IMR-90 (cell line): ENCODE measurements at regions not wholly inside any gene's neighbourhood (a gene's known extent, or its start where the extent isn't known, plus 50 kb on each side); places are given as distances from the start of the nearest gene placed in this dataset.

Experiments
- ATAC-seq: fragments of 200-7000 bp; cut with Tn5 transposase; 2 replicates; pipeline ENCODE4 v1.9.1; 2020; ENCODE audit warnings: low read depth, mild to moderate bottlenecking, moderate library complexity
- BruUV-seq: library from RNA; stranded (reverse); fragments of 400-500 nt; replicated peaks from 2 replicates; lab custom pipeline; 2021; lab: Mats Ljungman, UMichigan
- CTCF ChIA-PET: fragments of 300-600 bp; formaldehyde crosslinking; extraction: SDS; loops from one replicate; lab custom pipeline; 2021; ENCODE audit warnings: antibody characterized with exemption; lab: Yijun Ruan, JAX
- POLR2A ChIA-PET: fragments of 300-600 bp; sonication (Branson Sonifier 250); formaldehyde crosslinking; loops from one replicate; lab custom pipeline; 2022; ENCODE audit warnings: antibody characterized with exemption; ENCODE audit not compliant: unreplicated experiment; lab: Charles Lee
- DNase-seq: peaks from one replicate; pipeline ENCODE4 v3.0.0; 2013
- H2AFZ ChIP-seq: replicated peaks from 2 replicates; pipeline ENCODE3; 2013; ENCODE audit warnings: low read length, mild to moderate bottlenecking; ENCODE audit not compliant: poor library complexity
- H2AK5ac ChIP-seq: 2 replicates; pipeline ENCODE4 v1.6.1; 2013; ENCODE audit warnings: low read depth, low read length, inconsistent platforms
- H2AK9ac ChIP-seq: replicated peaks from 2 replicates; pipeline ENCODE3; 2013; ENCODE audit warnings: mild to moderate bottlenecking, low read depth, low read length, moderate library complexity; ENCODE audit not compliant: poor library complexity
- H2BK120ac ChIP-seq: 2 replicates; pipeline ENCODE4 v1.6.1; 2013; ENCODE audit warnings: low read depth, low read length, inconsistent platforms
- H2BK15ac ChIP-seq: 3 replicates; pipeline ENCODE4 v1.6.1; 2013; ENCODE audit warnings: low read depth, low read length, inconsistent platforms
- H2BK20ac ChIP-seq: 2 replicates; pipeline ENCODE4 v1.6.1; 2013; ENCODE audit warnings: low read depth, mild to moderate bottlenecking, inconsistent platforms, low read length, moderate library complexity
- H2BK5ac ChIP-seq: 2 replicates; pipeline ENCODE4 v1.6.1; 2013; ENCODE audit warnings: mild to moderate bottlenecking, low read depth, low read length, inconsistent platforms; ENCODE audit not compliant: poor library complexity, severe bottlenecking
- H3K14ac ChIP-seq: replicated peaks from 2 replicates; pipeline ENCODE4 v1.6.1; 2013; ENCODE audit warnings: low read depth, low read length, inconsistent platforms
- H3K18ac ChIP-seq: 2 replicates; pipeline ENCODE4 v1.6.1; 2013; ENCODE audit warnings: low read depth, low read length, control low read depth
- H3K23ac ChIP-seq: 2 replicates; pipeline ENCODE4 v1.6.1; 2013; ENCODE audit warnings: low read depth, low read length, inconsistent platforms
- H3K27ac ChIP-seq: 2 replicates; pipeline ENCODE4 v1.5.1; 2013; ENCODE audit warnings: mild to moderate bottlenecking, control low read depth, low read length; ENCODE audit not compliant: insufficient read depth
- H3K27me3 ChIP-seq: 2 replicates; pipeline ENCODE4 v1.6.1; 2013; ENCODE audit warnings: low read length; ENCODE audit not compliant: control insufficient read depth, insufficient read depth
- H3K36me3 ChIP-seq: 2 replicates; pipeline ENCODE4 v1.6.1; 2013; ENCODE audit warnings: low read length, mixed read lengths; ENCODE audit not compliant: control insufficient read depth, insufficient read depth
- H3K4ac ChIP-seq: 2 replicates; pipeline ENCODE4 v1.6.1; 2013; ENCODE audit warnings: low read depth, low read length, inconsistent platforms
- H3K4me1 ChIP-seq: 2 replicates; pipeline ENCODE4 v1.6.1; 2013; ENCODE audit warnings: low read length, mixed read lengths; ENCODE audit not compliant: control insufficient read depth, insufficient read depth
- H3K4me2 ChIP-seq: 2 replicates; pipeline ENCODE4 v1.6.1; 2013; ENCODE audit warnings: low read depth, mild to moderate bottlenecking, control low read depth, low read length, moderate library complexity
- H3K4me3 ChIP-seq: 2 replicates; pipeline ENCODE4 v1.5.1; 2013; ENCODE audit warnings: low read depth, mild to moderate bottlenecking, control low read depth, low read length, moderate library complexity; ENCODE audit not compliant: insufficient read depth
- H3K56ac ChIP-seq: 2 replicates; pipeline ENCODE4 v1.6.1; 2013; ENCODE audit warnings: low read length, inconsistent platforms; ENCODE audit not compliant: insufficient read depth; ENCODE audit errors: extremely low read depth
- H3K79me1 ChIP-seq, 2 experiments: 2 replicates each; pipeline ENCODE4 v1.6.1; 2013; ENCODE audit warnings: low read length in 2 of 2, inconsistent platforms in 1 of 2, low read depth in 1 of 2
- H3K9ac ChIP-seq: 2 replicates; pipeline ENCODE4 v1.6.1; 2013; ENCODE audit warnings: low read depth, low read length, control low read depth
- H3K9me1 ChIP-seq: 2 replicates; pipeline ENCODE4 v1.6.1; 2013; ENCODE audit warnings: low read length, inconsistent platforms; ENCODE audit not compliant: insufficient read depth
- H3K9me3 ChIP-seq: 2 replicates; pipeline ENCODE4 v1.6.1; 2013; ENCODE audit warnings: low read length; ENCODE audit not compliant: control insufficient read depth, insufficient read depth
- H4K20me1 ChIP-seq: 2 replicates; pipeline ENCODE4 v1.6.1; 2013; ENCODE audit warnings: low read length, inconsistent platforms; ENCODE audit not compliant: insufficient read depth
- H4K5ac ChIP-seq: 2 replicates; pipeline ENCODE4 v1.6.1; 2013; ENCODE audit warnings: mild to moderate bottlenecking, low read depth, low read length, control low read depth
- H4K8ac ChIP-seq, 2 experiments: 2 replicates each; pipeline ENCODE4 v1.6.1; 2013; ENCODE audit warnings: low read depth in 2 of 2, low read length in 2 of 2, control low read depth in 1 of 2, inconsistent platforms in 1 of 2
- H4K91ac ChIP-seq: 2 replicates; pipeline ENCODE4 v1.6.1; 2013; ENCODE audit warnings: low read depth, low read length, inconsistent platforms; ENCODE audit not compliant: insufficient read depth
- BHLHE40 ChIP-seq: fragments of 150-350 bp; IDR thresholded peaks from 2 replicates; pipeline ENCODE4 v1.6.1; 2016; ENCODE audit warnings: mild to moderate bottlenecking, low read depth, low read length
- CEBPB ChIP-seq: IDR thresholded peaks from 2 replicates; pipeline ENCODE4 v1.6.1; 2012; ENCODE audit warnings: low read depth, low read length, improper control_type of control experiment
- CHD1 ChIP-seq: IDR thresholded peaks from 2 replicates; pipeline ENCODE4 v1.6.1; 2012; ENCODE audit warnings: low read depth, low read length, improper control_type of control experiment
- CTCF ChIP-seq: conservative IDR thresholded peaks from 2 replicates; pipeline ENCODE4 v1.5.1; 2012; ENCODE audit warnings: mild to moderate bottlenecking, low read depth, low read length, improper control_type of control experiment
- ELK1 ChIP-seq: fragments of 150-350 bp; IDR thresholded peaks from 2 replicates; pipeline ENCODE4 v1.6.1; 2016; ENCODE audit warnings: low read depth, mild to moderate bottlenecking, low read length, moderate library complexity, borderline replicate concordance
- FOS ChIP-seq: fragments of 150-350 bp; IDR thresholded peaks from 2 replicates; pipeline ENCODE4 v1.6.1; 2016; ENCODE audit warnings: low read depth, low read length
- MAFK ChIP-seq: IDR thresholded peaks from 2 replicates; pipeline ENCODE4 v1.6.1; 2012; ENCODE audit warnings: low read depth, low read length, improper control_type of control experiment
- MAZ ChIP-seq: IDR thresholded peaks from 2 replicates; pipeline ENCODE4 v1.6.1; 2012; ENCODE audit warnings: low read depth, mild to moderate bottlenecking, low read length, improper control_type of control experiment, moderate library complexity, borderline replicate concordance
- MXI1 ChIP-seq: IDR thresholded peaks from 2 replicates; pipeline ENCODE4 v1.6.1; 2012; ENCODE audit warnings: low read depth, mild to moderate bottlenecking, low read length, moderate library complexity, borderline replicate concordance
- NFE2L2 ChIP-seq: fragments of 150-350 bp; IDR thresholded peaks from 2 replicates; pipeline ENCODE4 v1.6.1; 2016; ENCODE audit warnings: low read depth, mild to moderate bottlenecking, low read length
- POLR2A ChIP-seq: IDR thresholded peaks from 2 replicates; pipeline ENCODE4 v1.6.1; 2012; ENCODE audit warnings: mild to moderate bottlenecking, low read depth, low read length
- RAD21 ChIP-seq: IDR thresholded peaks from 2 replicates; pipeline ENCODE4 v1.6.1; 2012; ENCODE audit warnings: low read length, improper control_type of control experiment
- RCOR1 ChIP-seq: IDR thresholded peaks from 2 replicates; pipeline ENCODE4 v1.6.1; 2012; ENCODE audit warnings: mild to moderate bottlenecking, low read length, improper control_type of control experiment; ENCODE audit not compliant: insufficient replicate concordance
- RFX5 ChIP-seq: IDR thresholded peaks from 2 replicates; pipeline ENCODE4 v1.8.0; 2012; ENCODE audit warnings: low read depth, mild to moderate bottlenecking, low read length, moderate library complexity
- SMC3 ChIP-seq: fragments of 150-350 bp; IDR thresholded peaks from 2 replicates; pipeline ENCODE4 v1.6.1; 2016; ENCODE audit warnings: low read depth, mild to moderate bottlenecking, antibody characterized with exemption, low read length, moderate library complexity
- USF2 ChIP-seq: fragments of 150-350 bp; IDR thresholded peaks from 2 replicates; pipeline ENCODE4 v1.6.1; 2017; ENCODE audit warnings: mild to moderate bottlenecking, antibody characterized with exemption, low read length, low read depth
- WGBS, 2 experiments: methylation state at CpG; one replicate each; pipeline versions ENCODE4 v1.1.5 to v1.1.7; 2013; ENCODE audit warnings: missing lambda C conversion rate in 2 of 2; ENCODE audit not compliant: insufficient read length in 1 of 2; ENCODE audit errors: extremely low coverage in 2 of 2; 5-methylcytosine and 5-hydroxymethylcytosine counted together
- dilution Hi-C: fragments of 300-500 bp; cut with HindIII; formaldehyde crosslinking; loops from one replicate; pipeline ENCODE4 v1.14.3; 2018; ENCODE audit warnings: low sequenced_read_pairs; ENCODE audit not compliant: unreplicated experiment
- in situ Hi-C: fragments of 300-500 bp; cut with MboI; formaldehyde crosslinking; loops from 3 replicates; pipeline ENCODE4 v1.14.3; 2019; ENCODE audit warnings: low sequenced_read_pairs, inconsistent platforms, mixed read lengths
- intact Hi-C: fragments of 100-400 bp; cut with micrococcal nuclease; formaldehyde crosslinking; loops from 2 replicates; pipeline ENCODE4 v1.10.0; 2022

GRCh38 chr10:120656107-120656506 lies 195.1 kb upstream of the WDR11 start:
- POLR2A ChIA-PET: no interaction called here
- H2AK9ac ChIP-seq: no peak overlapping the region
- dilution Hi-C loops: no loop called here

More at GRCh38 chr10:120656107-120656506, 195.1 kb upstream of the WDR11 start:
- Histone ChIP-seq H2BK5ac (no peak overlapping the region), H3K36me3 (no peaks in the 10 kb centered on the region), H3K14ac (no peak overlapping the region), H3K23ac (no peak overlapping the region), H2BK15ac (no peak overlapping the region), H3K9ac (no peak overlapping the region), H3K4me1 (no peaks in the 10 kb centered on the region), H4K5ac (no peak overlapping the region), H3K9me1 (no peaks in the 10 kb centered on the region), H4K20me1 (no peaks in the 10 kb centered on the region), H3K4me2 (no peak overlapping the region), H3K27ac (no peak overlapping the region), H2AFZ (no peak overlapping the region), H3K18ac (no peak overlapping the region), H2BK120ac (no peak overlapping the region), H2BK20ac (no peak overlapping the region), H4K91ac (no peak overlapping the region), H3K4me3 (no peak overlapping the region), H3K4ac (no peak overlapping the region), H3K27me3 (no peaks in the 10 kb centered on the region), H4K8ac (no peak overlapping the region), H3K79me1 (no peaks in the 10 kb centered on the region), H3K56ac (no peak overlapping the region), H2AK5ac (no peak overlapping the region), H3K9me3 (peaks cover 12% of the 10 kb centered on the region)
- intact Hi-C loops (no loop called here), in situ Hi-C loops (no loop called here)
- CTCF ChIA-PET: no interaction called here
- ATAC-seq: no peak
- BruUV-seq: no TSS peak
- no peak for DNase-seq
- TF ChIP-seq NFE2L2 (no peak), MAFK (no peak), CTCF (no peak), RAD21 (no peak), MAZ (no peak), SMC3 (no peak), RFX5 (no peak), RCOR1 (no peak), MXI1 (no peak), CHD1 (no peak), ELK1 (no peak), FOS (no peak), USF2 (no peak), CEBPB (no peak), BHLHE40 (no peak), POLR2A (no peak)
- no CpG with 5 or more reads among the region's 2 CpGs for WGBS, 2 experiments
